ENCODE measurements at regions not wholly inside any gene's neighbourhood (a gene's known extent, or its start where the extent isn't known, plus 50 kb on each side); places are given as distances from the start of the nearest gene placed in this dataset.

DNA sequence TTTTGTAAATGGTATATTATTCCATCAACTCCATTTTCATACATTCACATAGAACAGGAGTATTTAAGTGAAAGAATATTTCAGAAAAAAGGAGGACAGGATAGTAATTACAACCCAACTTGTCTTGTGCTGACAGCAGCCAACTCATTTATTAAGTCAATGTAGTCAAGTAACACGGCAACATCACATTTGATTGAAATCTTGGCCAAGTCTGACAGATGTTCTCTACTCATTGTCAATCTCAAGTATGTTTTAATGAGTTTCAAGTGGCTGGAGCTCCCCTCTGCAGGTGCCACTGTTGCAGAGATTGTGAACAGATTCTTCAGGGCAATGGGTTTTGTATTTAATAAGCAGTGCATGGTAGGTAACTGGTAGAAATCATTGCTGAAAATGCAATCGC lies 332.5 kb downstream of the C4orf33 start:
- TF ChIP-seq, protein P1, sequence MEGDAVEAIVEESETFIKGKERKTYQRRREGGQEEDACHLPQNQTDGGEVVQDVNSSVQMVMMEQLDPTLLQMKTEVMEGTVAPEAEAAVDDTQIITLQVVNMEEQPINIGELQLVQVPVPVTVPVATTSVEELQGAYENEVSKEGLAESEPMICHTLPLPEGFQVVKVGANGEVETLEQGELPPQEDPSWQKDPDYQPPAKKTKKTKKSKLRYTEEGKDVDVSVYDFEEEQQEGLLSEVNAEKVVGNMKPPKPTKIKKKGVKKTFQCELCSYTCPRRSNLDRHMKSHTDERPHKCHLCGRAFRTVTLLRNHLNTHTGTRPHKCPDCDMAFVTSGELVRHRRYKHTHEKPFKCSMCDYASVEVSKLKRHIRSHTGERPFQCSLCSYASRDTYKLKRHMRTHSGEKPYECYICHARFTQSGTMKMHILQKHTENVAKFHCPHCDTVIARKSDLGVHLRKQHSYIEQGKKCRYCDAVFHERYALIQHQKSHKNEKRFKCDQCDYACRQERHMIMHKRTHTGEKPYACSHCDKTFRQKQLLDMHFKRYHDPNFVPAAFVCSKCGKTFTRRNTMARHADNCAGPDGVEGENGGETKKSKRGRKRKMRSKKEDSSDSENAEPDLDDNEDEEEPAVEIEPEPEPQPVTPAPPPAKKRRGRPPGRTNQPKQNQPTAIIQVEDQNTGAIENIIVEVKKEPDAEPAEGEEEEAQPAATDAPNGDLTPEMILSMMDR (IDR thresholded peaks at IDR 0.05): no peak
- TF ChIP-seq POLR2AphosphoS5 (IDR thresholded peaks at IDR 0.05): no peak
- no peak for TF ChIP-seq POLR2A (IDR thresholded peaks at IDR 0.05)
